PFSK-1 (cell line): ENCODE measurements at regions not wholly inside any gene's neighbourhood (a gene's known extent, or its start where the extent isn't known, plus 50 kb on each side); places are given as distances from the start of the nearest gene placed in this dataset.

Source experiments
- FOXP2 ChIP-seq: optimal IDR thresholded peaks from 2 replicates; pipeline ENCODE3; 2011; ENCODE audit warnings: borderline replicate concordance, control low read depth, inconsistent platforms; ENCODE audit not compliant: insufficient read depth; ENCODE audit errors: extremely low read length, extremely low read depth
- POLR2AphosphoS5 ChIP-seq: IDR thresholded peaks from 2 replicates; pipeline ENCODE4 v1.6.1; 2012; ENCODE audit warnings: low read depth, mild to moderate bottlenecking, control low read depth, low read length, moderate library complexity
- SIN3A ChIP-seq: IDR thresholded peaks from 2 replicates; pipeline ENCODE4 v1.6.1; 2012; ENCODE audit warnings: mild to moderate bottlenecking, low read length, moderate library complexity, borderline replicate concordance; ENCODE audit not compliant: insufficient read depth

- TF ChIP-seq SIN3A (no peak), POLR2AphosphoS5 (no peak), FOXP2 (no peak)
Observed at GRCh38 chr6:5905431-5906339, 101.0 kb downstream of the NRN1 start.
